IMR-90 (cell line): ENCODE measurements at regions not wholly inside any gene's neighbourhood (a gene's known extent, or its start where the extent isn't known, plus 50 kb on each side); places are given as distances from the start of the nearest gene placed in this dataset.

Experiments used
- BHLHE40 ChIP-seq: fragments of 150-350 bp; IDR thresholded peaks from 2 replicates; pipeline ENCODE4 v1.6.1; 2016; ENCODE audit warnings: mild to moderate bottlenecking, low read depth, low read length
- CEBPB ChIP-seq: IDR thresholded peaks from 2 replicates; pipeline ENCODE4 v1.6.1; 2012; ENCODE audit warnings: low read depth, low read length, improper control_type of control experiment
- CHD1 ChIP-seq: IDR thresholded peaks from 2 replicates; pipeline ENCODE4 v1.6.1; 2012; ENCODE audit warnings: low read depth, low read length, improper control_type of control experiment
- CTCF ChIP-seq: conservative IDR thresholded peaks from 2 replicates; pipeline ENCODE4 v1.5.1; 2012; ENCODE audit warnings: mild to moderate bottlenecking, low read depth, low read length, improper control_type of control experiment
- ELK1 ChIP-seq: fragments of 150-350 bp; IDR thresholded peaks from 2 replicates; pipeline ENCODE4 v1.6.1; 2016; ENCODE audit warnings: low read depth, mild to moderate bottlenecking, low read length, moderate library complexity, borderline replicate concordance
- FOS ChIP-seq: fragments of 150-350 bp; IDR thresholded peaks from 2 replicates; pipeline ENCODE4 v1.6.1; 2016; ENCODE audit warnings: low read depth, low read length
- MAFK ChIP-seq: IDR thresholded peaks from 2 replicates; pipeline ENCODE4 v1.6.1; 2012; ENCODE audit warnings: low read depth, low read length, improper control_type of control experiment
- POLR2A ChIP-seq: IDR thresholded peaks from 2 replicates; pipeline ENCODE4 v1.6.1; 2012; ENCODE audit warnings: mild to moderate bottlenecking, low read depth, low read length
- RAD21 ChIP-seq: IDR thresholded peaks from 2 replicates; pipeline ENCODE4 v1.6.1; 2012; ENCODE audit warnings: low read length, improper control_type of control experiment
- RCOR1 ChIP-seq: IDR thresholded peaks from 2 replicates; pipeline ENCODE4 v1.6.1; 2012; ENCODE audit warnings: mild to moderate bottlenecking, low read length, improper control_type of control experiment; ENCODE audit not compliant: insufficient replicate concordance
- RFX5 ChIP-seq: IDR thresholded peaks from 2 replicates; pipeline ENCODE4 v1.8.0; 2012; ENCODE audit warnings: low read depth, mild to moderate bottlenecking, low read length, moderate library complexity
- SMC3 ChIP-seq: fragments of 150-350 bp; IDR thresholded peaks from 2 replicates; pipeline ENCODE4 v1.6.1; 2016; ENCODE audit warnings: low read depth, mild to moderate bottlenecking, antibody characterized with exemption, low read length, moderate library complexity
- USF2 ChIP-seq: fragments of 150-350 bp; IDR thresholded peaks from 2 replicates; pipeline ENCODE4 v1.6.1; 2017; ENCODE audit warnings: mild to moderate bottlenecking, antibody characterized with exemption, low read length, low read depth

- TF ChIP-seq CTCF (no peak), ELK1 (no peak), CEBPB (no peak), RFX5 (no peak), POLR2A (no peak), FOS (no peak), USF2 (no peak), BHLHE40 (no peak), RAD21 (no peak), RCOR1 (no peak), SMC3 (no peak), MAFK (no peak), CHD1 (no peak)
These were observed 606.6 kb downstream of the LIG4 start for GRCh38 chr13:107608736-107609135.
